WTC11 (cell line): ENCODE measurements at regions not wholly inside any gene's neighbourhood (a gene's known extent, or its start where the extent isn't known, plus 50 kb on each side); places are given as distances from the start of the nearest gene placed in this dataset.

Experiments
- ATAC-seq: fragments of 200-7000 bp; cut with Tn5 transposase; 2 replicates; pipeline ENCODE4 v1.10.0; 2021; ENCODE audit warnings: mild to moderate bottlenecking, moderate library complexity
- CTCF ChIA-PET: fragments of 300-600 bp; sonication (Branson Sonifier 250); formaldehyde crosslinking; loops from one replicate; lab custom pipeline; 2021; ENCODE audit warnings: antibody characterized with exemption; lab: Charles Lee
- POLR2A ChIA-PET: fragments of 350-600 bp; sonication (Branson Sonifier 250); formaldehyde crosslinking; loops from one replicate; lab custom pipeline; 2021; ENCODE audit warnings: antibody characterized with exemption; lab: Charles Lee
- DNase-seq: peaks from one replicate; pipeline ENCODE4 v3.0.0; 2021; ENCODE audit warnings: low spot score
- H3K27ac Mint-ChIP-seq: 2 replicates; pipeline ENCODE4 v1.8.0; 2021; ENCODE audit warnings: mixed read lengths
- H3K27me3 Mint-ChIP-seq: 2 replicates; pipeline ENCODE4 v1.8.0; 2021; ENCODE audit warnings: low read depth, mild to moderate bottlenecking, moderate library complexity, mixed read lengths
- H3K36me3 Mint-ChIP-seq: 2 replicates; pipeline ENCODE4 v1.8.0; 2021; ENCODE audit warnings: mixed read lengths
- H3K4me1 Mint-ChIP-seq: 2 replicates; pipeline ENCODE4 v1.8.0; 2022; ENCODE audit warnings: mixed read lengths
- H3K4me3 Mint-ChIP-seq: 2 replicates; pipeline ENCODE4 v1.8.0; 2021; ENCODE audit warnings: mild to moderate bottlenecking, moderate library complexity, mixed read lengths
- H3K9me3 Mint-ChIP-seq: 2 replicates; pipeline ENCODE4 v1.8.0; 2021; ENCODE audit warnings: mixed read lengths
- ATF1 ChIP-seq: sonication (generic); formaldehyde crosslinking; IDR thresholded peaks from 2 replicates; pipeline ENCODE4 v1.8.1; 2023; ENCODE audit warnings: mild to moderate bottlenecking, moderate library complexity, missing genetic modification reagents
- CREB1 ChIP-seq: sonication (generic); formaldehyde crosslinking; IDR thresholded peaks from 2 replicates; pipeline ENCODE4 v1.8.0; 2023; ENCODE audit warnings: mild to moderate bottlenecking, missing genetic modification reagents
- CREM ChIP-seq: sonication (generic); formaldehyde crosslinking; IDR thresholded peaks from 2 replicates; pipeline ENCODE4 v1.8.1; 2022; ENCODE audit warnings: mild to moderate bottlenecking, missing genetic modification reagents, moderate library complexity
- GRHL2 ChIP-seq: fragments of 250-450 bp; sonication (Bioruptor Pico); IDR thresholded peaks from 2 replicates; pipeline ENCODE4 v1.8.0; 2022; ENCODE audit warnings: mild to moderate bottlenecking, moderate library complexity; ENCODE audit not compliant: insufficient replicate concordance, severe bottlenecking
- HMGA2 ChIP-seq: fragments of 250-450 bp; sonication (Bioruptor Pico); IDR thresholded peaks from 2 replicates; pipeline ENCODE4 v1.4.0; 2021; ENCODE audit warnings: mild to moderate bottlenecking, moderate library complexity
- MXD4 ChIP-seq: fragments of 250-450 bp; sonication (Bioruptor Pico); IDR thresholded peaks from 2 replicates; pipeline ENCODE4 v1.8.0; 2021; ENCODE audit warnings: mild to moderate bottlenecking, moderate library complexity, borderline replicate concordance
- MYBL2 ChIP-seq: sonication (generic); formaldehyde crosslinking; IDR thresholded peaks from 2 replicates; pipeline ENCODE4 v1.8.1; 2023; ENCODE audit warnings: mild to moderate bottlenecking, moderate library complexity, missing genetic modification reagents
- NFYB ChIP-seq: sonication (generic); formaldehyde crosslinking; conservative IDR thresholded peaks from 2 replicates; pipeline ENCODE4 v1.8.0; 2022; ENCODE audit warnings: low read depth, missing genetic modification reagents
- NR1H2 ChIP-seq: sonication (generic); formaldehyde crosslinking; IDR thresholded peaks from 2 replicates; pipeline ENCODE4 v1.9.0; 2021; ENCODE audit warnings: mild to moderate bottlenecking, moderate library complexity, missing genetic modification reagents
- NR2C2 ChIP-seq: sonication (generic); formaldehyde crosslinking; IDR thresholded peaks from 2 replicates; pipeline ENCODE4 v1.8.0; 2022; ENCODE audit warnings: mild to moderate bottlenecking, missing genetic modification reagents
- PRRX2 ChIP-seq: fragments of 250-450 bp; sonication (Bioruptor Pico); IDR thresholded peaks from 2 replicates; pipeline ENCODE4 v1.8.0; 2021; ENCODE audit warnings: mild to moderate bottlenecking
- RELA ChIP-seq: sonication (generic); formaldehyde crosslinking; IDR thresholded peaks from 2 replicates; pipeline ENCODE4 v1.8.1; 2022; ENCODE audit warnings: missing genetic modification reagents, mild to moderate bottlenecking, borderline replicate concordance
- RORB ChIP-seq: fragments of 250-450 bp; sonication (Bioruptor Pico); IDR thresholded peaks from 2 replicates; pipeline ENCODE4 v1.9.0; 2021; ENCODE audit warnings: mild to moderate bottlenecking
- SP1 ChIP-seq: sonication (generic); formaldehyde crosslinking; conservative IDR thresholded peaks from 2 replicates; pipeline ENCODE4 v1.8.1; 2022; ENCODE audit warnings: missing genetic modification reagents
- ZNF121 ChIP-seq: sonication (generic); formaldehyde crosslinking; IDR thresholded peaks from 2 replicates; pipeline ENCODE4 v1.8.0; 2023; ENCODE audit warnings: missing genetic modification reagents
- ZNF219 ChIP-seq: sonication (generic); formaldehyde crosslinking; IDR thresholded peaks from 2 replicates; pipeline ENCODE4 v1.8.0; 2023; ENCODE audit warnings: missing genetic modification reagents, mild to moderate bottlenecking, borderline replicate concordance
- ZNF263 ChIP-seq: sonication (generic); formaldehyde crosslinking; IDR thresholded peaks from 2 replicates; pipeline ENCODE4 v1.8.1; 2022; ENCODE audit warnings: low read depth, mild to moderate bottlenecking, moderate library complexity, missing genetic modification reagents
- ZNF396 ChIP-seq: fragments of 250-450 bp; sonication (Bioruptor Pico); IDR thresholded peaks from 2 replicates; pipeline ENCODE4 v1.8.0; 2021; ENCODE audit warnings: mild to moderate bottlenecking, moderate library complexity, borderline replicate concordance
- ZNF671 ChIP-seq: fragments of 250-450 bp; sonication (Bioruptor Pico); IDR thresholded peaks from 2 replicates; pipeline ENCODE4 v1.8.0; 2021; ENCODE audit warnings: mild to moderate bottlenecking
- TF ChIP-seq, protein P1 (sequence below): fragments of 200-600 bp; IDR thresholded peaks from 2 replicates; pipeline ENCODE4 v1.8.0; 2022; ENCODE audit warnings: antibody characterized with exemption
- TF ChIP-seq, protein P2 (sequence below): sonication (generic); formaldehyde crosslinking; IDR thresholded peaks from 2 replicates; pipeline ENCODE4 v1.8.1; 2023; ENCODE audit warnings: mild to moderate bottlenecking, missing genetic modification reagents, borderline replicate concordance
- TF ChIP-seq, protein P3 (sequence below): sonication (generic); formaldehyde crosslinking; IDR thresholded peaks from 2 replicates; pipeline ENCODE4 v1.8.0; 2022; ENCODE audit warnings: mild to moderate bottlenecking, missing genetic modification reagents

DNA sequence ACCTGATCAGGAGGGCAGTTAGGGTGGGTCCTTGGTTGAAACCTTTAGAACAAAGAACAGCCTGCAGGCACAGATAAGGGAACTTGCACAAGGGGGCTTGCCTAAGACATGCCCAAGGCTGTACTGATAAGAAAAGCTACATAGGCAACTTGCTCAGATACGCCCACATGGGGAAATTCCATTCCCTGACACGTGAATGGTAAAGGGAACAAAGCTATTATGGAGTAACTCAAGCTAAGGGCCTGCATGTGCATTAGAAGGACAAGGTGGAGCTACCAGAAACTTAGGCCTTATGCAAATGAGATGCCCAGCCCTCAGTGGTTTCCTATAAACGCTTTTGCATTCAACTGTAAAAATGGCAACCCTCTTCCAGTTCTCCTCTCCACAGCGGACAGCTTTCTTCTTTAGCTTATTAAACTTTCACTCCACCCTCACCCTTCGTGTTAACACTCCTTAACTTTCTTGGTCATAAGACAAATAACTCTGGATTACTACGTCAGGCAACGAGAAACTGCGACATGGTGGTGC lies 1192.1 kb upstream of the CELF2 start:
- no peaks in the 10 kb centered on the region for H3K9me3 Mint-ChIP-seq
- no peak overlapping the region for H3K4me3 Mint-ChIP-seq
- CTCF ChIA-PET, result interaction anchor here (1.2 kb wide), 1 partner anchor 52 kb away, joined by 3 read pairs; no protein-coding TSS in a partner anchor
- ATAC-seq (peak; percentile 44), DNase-seq (no peak)
- POLR2A ChIA-PET, result no interaction called here
- H3K4me1 Mint-ChIP-seq, result peaks cover 12% of the 10 kb centered on the region
- TF ChIP-seq ATF1 (CRISPR knock-in tag) (no peak), NR1H2 (CRISPR knock-in tag) (no peak), MYBL2 (CRISPR knock-in tag) (no peak), NR2C2 (CRISPR knock-in tag) (no peak), CREB1 (CRISPR knock-in tag) (no peak), CREM (CRISPR knock-in tag) (no peak), ZNF263 (no peak), GRHL2 (CRISPR knock-in tag) (no peak), ZNF396 (no peak), ZNF219 (CRISPR knock-in tag) (no peak), ZNF121 (no peak), RORB (CRISPR knock-in tag) (no peak), PRRX2 (CRISPR knock-in tag) (no peak), RELA (no peak)
- TF ChIP-seq, protein P1, sequence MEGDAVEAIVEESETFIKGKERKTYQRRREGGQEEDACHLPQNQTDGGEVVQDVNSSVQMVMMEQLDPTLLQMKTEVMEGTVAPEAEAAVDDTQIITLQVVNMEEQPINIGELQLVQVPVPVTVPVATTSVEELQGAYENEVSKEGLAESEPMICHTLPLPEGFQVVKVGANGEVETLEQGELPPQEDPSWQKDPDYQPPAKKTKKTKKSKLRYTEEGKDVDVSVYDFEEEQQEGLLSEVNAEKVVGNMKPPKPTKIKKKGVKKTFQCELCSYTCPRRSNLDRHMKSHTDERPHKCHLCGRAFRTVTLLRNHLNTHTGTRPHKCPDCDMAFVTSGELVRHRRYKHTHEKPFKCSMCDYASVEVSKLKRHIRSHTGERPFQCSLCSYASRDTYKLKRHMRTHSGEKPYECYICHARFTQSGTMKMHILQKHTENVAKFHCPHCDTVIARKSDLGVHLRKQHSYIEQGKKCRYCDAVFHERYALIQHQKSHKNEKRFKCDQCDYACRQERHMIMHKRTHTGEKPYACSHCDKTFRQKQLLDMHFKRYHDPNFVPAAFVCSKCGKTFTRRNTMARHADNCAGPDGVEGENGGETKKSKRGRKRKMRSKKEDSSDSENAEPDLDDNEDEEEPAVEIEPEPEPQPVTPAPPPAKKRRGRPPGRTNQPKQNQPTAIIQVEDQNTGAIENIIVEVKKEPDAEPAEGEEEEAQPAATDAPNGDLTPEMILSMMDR, result no peak
- TF ChIP-seq, protein P2, sequence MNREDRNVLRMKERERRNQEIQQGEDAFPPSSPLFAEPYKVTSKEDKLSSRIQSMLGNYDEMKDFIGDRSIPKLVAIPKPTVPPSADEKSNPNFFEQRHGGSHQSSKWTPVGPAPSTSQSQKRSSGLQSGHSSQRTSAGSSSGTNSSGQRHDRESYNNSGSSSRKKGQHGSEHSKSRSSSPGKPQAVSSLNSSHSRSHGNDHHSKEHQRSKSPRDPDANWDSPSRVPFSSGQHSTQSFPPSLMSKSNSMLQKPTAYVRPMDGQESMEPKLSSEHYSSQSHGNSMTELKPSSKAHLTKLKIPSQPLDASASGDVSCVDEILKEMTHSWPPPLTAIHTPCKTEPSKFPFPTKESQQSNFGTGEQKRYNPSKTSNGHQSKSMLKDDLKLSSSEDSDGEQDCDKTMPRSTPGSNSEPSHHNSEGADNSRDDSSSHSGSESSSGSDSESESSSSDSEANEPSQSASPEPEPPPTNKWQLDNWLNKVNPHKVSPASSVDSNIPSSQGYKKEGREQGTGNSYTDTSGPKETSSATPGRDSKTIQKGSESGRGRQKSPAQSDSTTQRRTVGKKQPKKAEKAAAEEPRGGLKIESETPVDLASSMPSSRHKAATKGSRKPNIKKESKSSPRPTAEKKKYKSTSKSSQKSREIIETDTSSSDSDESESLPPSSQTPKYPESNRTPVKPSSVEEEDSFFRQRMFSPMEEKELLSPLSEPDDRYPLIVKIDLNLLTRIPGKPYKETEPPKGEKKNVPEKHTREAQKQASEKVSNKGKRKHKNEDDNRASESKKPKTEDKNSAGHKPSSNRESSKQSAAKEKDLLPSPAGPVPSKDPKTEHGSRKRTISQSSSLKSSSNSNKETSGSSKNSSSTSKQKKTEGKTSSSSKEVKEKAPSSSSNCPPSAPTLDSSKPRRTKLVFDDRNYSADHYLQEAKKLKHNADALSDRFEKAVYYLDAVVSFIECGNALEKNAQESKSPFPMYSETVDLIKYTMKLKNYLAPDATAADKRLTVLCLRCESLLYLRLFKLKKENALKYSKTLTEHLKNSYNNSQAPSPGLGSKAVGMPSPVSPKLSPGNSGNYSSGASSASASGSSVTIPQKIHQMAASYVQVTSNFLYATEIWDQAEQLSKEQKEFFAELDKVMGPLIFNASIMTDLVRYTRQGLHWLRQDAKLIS (CRISPR knock-in tag), result no peak
- TF ChIP-seq, protein P3, sequence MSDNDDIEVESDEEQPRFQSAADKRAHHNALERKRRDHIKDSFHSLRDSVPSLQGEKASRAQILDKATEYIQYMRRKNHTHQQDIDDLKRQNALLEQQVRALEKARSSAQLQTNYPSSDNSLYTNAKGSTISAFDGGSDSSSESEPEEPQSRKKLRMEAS (CRISPR knock-in tag), result no peak
- H3K27me3 Mint-ChIP-seq, result no peaks in the 10 kb centered on the region; the same call in 1 of the 2 replicates
- no peaks in the 10 kb centered on the region for H3K36me3 Mint-ChIP-seq
- H3K27ac Mint-ChIP-seq, result no peak overlapping the region; the same call in 1 of the 2 replicates

DNA sequence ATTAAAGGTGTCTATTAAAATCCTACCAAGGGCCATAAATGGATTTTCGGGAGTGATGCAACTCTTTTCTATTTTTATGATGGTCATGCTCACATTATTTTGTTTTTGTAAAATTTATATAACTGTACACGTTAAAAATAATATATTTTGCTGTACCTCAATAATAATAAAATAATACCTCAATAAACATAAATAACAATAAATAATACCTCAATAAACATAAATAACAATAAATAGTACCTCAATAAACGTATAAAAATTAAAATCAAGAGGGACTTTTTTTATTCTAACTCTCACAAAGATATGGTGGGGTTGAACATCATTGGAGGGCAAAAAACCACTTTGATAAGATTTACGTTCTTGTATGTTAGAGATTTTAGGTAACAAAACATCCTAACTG lies 1189.6 kb upstream of the CELF2 start:
- DNase-seq (no peak), ATAC-seq (no peak)
- Mint-ChIP-seq H3K27ac (no peak overlapping the region), H3K9me3 (no peaks in the 10 kb centered on the region; the same call in 1 of the 2 replicates), H3K4me1 (peaks cover 12% of the 10 kb centered on the region), H3K27me3 (no peaks in the 10 kb centered on the region; the same call in 1 of the 2 replicates), H3K36me3 (no peaks in the 10 kb centered on the region), H3K4me3 (no peak overlapping the region)
- TF ChIP-seq MXD4, result no peak
- no peak for TF ChIP-seq NFYB (CRISPR knock-in tag)
- no peak for TF ChIP-seq SP1 (CRISPR knock-in tag)
- TF ChIP-seq RELA, result no peak
- TF ChIP-seq ZNF671 (CRISPR knock-in tag), result no peak
- TF ChIP-seq RORB (CRISPR knock-in tag), result no peak
- TF ChIP-seq HMGA2 (CRISPR knock-in tag), result peak; percentile 92
- ChIA-PET POLR2A (no interaction called here), CTCF (no interaction called here)
